Keratinocyte (primary cell): ENCODE measurements at regions not wholly inside any gene's neighbourhood (a gene's known extent, or its start where the extent isn't known, plus 50 kb on each side); places are given as distances from the start of the nearest gene placed in this dataset.
"Not testable (repeated sequence)": the region's sequence is repeated elsewhere in the genome, so short reads cannot be mapped to it uniquely, and the experiment has no call there.

Source experiments
- DNase-seq: peaks from one replicate; pipeline ENCODE4 v3.0.0-alpha.2; 2011; ENCODE audit warnings: low read depth, missing footprints, low spot score
- FAIRE-seq: peaks from 2 replicates; lab custom pipeline; 2011; peaks lifted over from hg19 to GRCh38; lab: Jason Lieb, UNC
- H2AFZ ChIP-seq: 2 replicates; pipeline ENCODE4 v1.6.0; 2012; ENCODE audit warnings: low read length, control low read depth, inconsistent platforms; ENCODE audit not compliant: control insufficient read depth
- H3K27ac ChIP-seq: 2 replicates; pipeline ENCODE4 v1.5.1; 2011; ENCODE audit warnings: low read length; ENCODE audit not compliant: control insufficient read depth, insufficient read depth
- H3K27me3 ChIP-seq: 3 replicates; pipeline ENCODE4 v1.6.0; 2011; ENCODE audit warnings: low read length; ENCODE audit not compliant: control insufficient read depth, insufficient read depth; ENCODE audit errors: extremely low read depth
- H3K36me3 ChIP-seq, 2 experiments: 2 replicates in 1 of 2; 3 replicates in 1 of 2; pipeline ENCODE4 v1.5.1; 2011; ENCODE audit warnings: low read length in 2 of 2, mild to moderate bottlenecking in 1 of 2; ENCODE audit not compliant: control insufficient read depth in 2 of 2, insufficient read depth in 2 of 2; ENCODE audit errors: extremely low read depth in 1 of 2
- H3K4me1 ChIP-seq: 3 replicates; pipeline ENCODE4 v1.5.1; 2011; ENCODE audit warnings: low read length; ENCODE audit not compliant: control insufficient read depth, insufficient read depth; ENCODE audit errors: extremely low read depth
- H3K4me2 ChIP-seq: 3 replicates; pipeline ENCODE4 v1.6.0; 2011; ENCODE audit warnings: low read depth, low read length; ENCODE audit not compliant: control insufficient read depth, insufficient read depth; ENCODE audit errors: extremely low read depth
- H3K4me3 ChIP-seq, 3 experiments: fragments of 200-600 bp in 1 of 3; sonication (generic) in 1 of 3; 2 replicates in 2 of 3; 3 replicates in 1 of 3; pipeline ENCODE4 v1.5.1; 2011 to 2016; ENCODE audit warnings: low read length in 3 of 3, mild to moderate bottlenecking in 3 of 3, control low read depth in 2 of 3, inconsistent platforms in 1 of 3, low read depth in 1 of 3, mixed read lengths in 1 of 3, mixed run types in 1 of 3, moderate library complexity in 1 of 3; ENCODE audit not compliant: control insufficient read depth in 2 of 3, insufficient read depth in 2 of 3; ENCODE audit errors: extremely low read depth in 1 of 3
- H3K79me2 ChIP-seq: 2 replicates; pipeline ENCODE4 v1.6.0; 2012; ENCODE audit warnings: low read length; ENCODE audit not compliant: control insufficient read depth, insufficient read depth
- H3K9ac ChIP-seq: 3 replicates; pipeline ENCODE4 v1.6.0; 2011; ENCODE audit warnings: low read length; ENCODE audit not compliant: control insufficient read depth, insufficient read depth; ENCODE audit errors: extremely low read depth
- H3K9me1 ChIP-seq: 3 replicates; pipeline ENCODE4 v1.6.0; 2011; ENCODE audit warnings: low read length; ENCODE audit not compliant: control insufficient read depth, insufficient read depth; ENCODE audit errors: extremely low read depth
- H3K9me3 ChIP-seq: 2 replicates; pipeline ENCODE4 v1.5.1; 2012; ENCODE audit warnings: low read depth, low read length; ENCODE audit not compliant: control insufficient read depth
- H4K20me1 ChIP-seq: 3 replicates; pipeline ENCODE4 v1.6.0; 2011; ENCODE audit warnings: low read length; ENCODE audit not compliant: control insufficient read depth, insufficient read depth; ENCODE audit errors: extremely low read depth
- CTCF ChIP-seq, 3 experiments: IDR thresholded peaks in 1 of 3; conservative IDR thresholded peaks in 1 of 3; optimal IDR thresholded peaks in 1 of 3; 2 replicates in 2 of 3; 3 replicates in 1 of 3; pipeline versions ENCODE3 to v1.5.1; 2011; ENCODE audit warnings: low read length in 3 of 3, mild to moderate bottlenecking in 3 of 3, moderate library complexity in 2 of 3, control low read depth in 1 of 3, inconsistent platforms in 1 of 3; ENCODE audit not compliant: insufficient read depth in 2 of 3; ENCODE audit errors: extremely low read depth in 1 of 3
- EZH2 ChIP-seq: IDR thresholded peaks from one replicate; pipeline ENCODE4 v1.6.1; 2012; ENCODE audit warnings: inconsistent platforms, mild to moderate bottlenecking, low read length, moderate library complexity
- dilution Hi-C: fragments of 300-500 bp; cut with MboI; formaldehyde crosslinking; loops from one replicate; pipeline ENCODE4 v1.7.0; 2020; ENCODE audit warnings: low sequenced_read_pairs; ENCODE audit not compliant: extremely low pct_ligation_motif_present

GRCh38 chrX:3479026-3479425, 132.6 kb upstream of the MXRA5 start:
- Histone ChIP-seq H3K27me3 (no peaks in the 10 kb centered on the region), H2AFZ (no peak overlapping the region), H3K4me3 (no peak overlapping the region), H3K9me1 (no peaks in the 10 kb centered on the region), H4K20me1 (no peaks in the 10 kb centered on the region), H3K9me3 (no peaks in the 10 kb centered on the region), H3K4me1 (no peaks in the 10 kb centered on the region), H3K36me3 (no peaks in the 10 kb centered on the region), H3K27ac (no peak overlapping the region), H3K4me2 (no peak overlapping the region), H3K79me2 (no peaks in the 10 kb centered on the region), H3K9ac (no peak overlapping the region)
- dilution Hi-C loops: no loop called here
- no peak for DNase-seq
- FAIRE-seq: no peak
- TF ChIP-seq CTCF (optimal IDR thresholded peaks at IDR 0.05 in 1 of 3, IDR thresholded peaks at IDR 0.05 in 1 of 3, conservative IDR thresholded peaks at IDR 0.05 in 1 of 3; ENCODE audit: extremely low read depth in 1 of 3, insufficient read depth in 2 of 3, low read length in 3 of 3): no peak
- no peak for TF ChIP-seq EZH2

- H4K20me1 ChIP-seq: no peaks in the 10 kb centered on the region
- dilution Hi-C loops: no loop called here
Measured at GRCh38 chrX:3476973-3477372, 130.5 kb upstream of the MXRA5 start.

GRCh38 chrX:3470211-3470679, 123.8 kb upstream of the MXRA5 start:
- H3K4me3 ChIP-seq, H3K9ac ChIP-seq, H3K27me3 ChIP-seq, H3K36me3 ChIP-seq, dilution Hi-C loops, H3K27ac ChIP-seq, H3K79me2 ChIP-seq, H3K9me1 ChIP-seq, H3K9me3 ChIP-seq, DNase-seq, H4K20me1 ChIP-seq, H3K4me1 ChIP-seq, H2AFZ ChIP-seq: not testable (repeated sequence)
- peak; percentile 32 for FAIRE-seq
- H3K4me2 ChIP-seq: peak overlapping the region; percentile 22

More at GRCh38 chrX:3476973-3477372, 130.5 kb upstream of the MXRA5 start:
- no peak overlapping the region for H3K27ac ChIP-seq
- H3K9ac ChIP-seq: no peak overlapping the region
- H3K9me3 ChIP-seq: no peaks in the 10 kb centered on the region
- H3K4me2 ChIP-seq: no peak overlapping the region
- no peaks in the 10 kb centered on the region for H3K36me3 ChIP-seq
- no peaks in the 10 kb centered on the region for H3K9me1 ChIP-seq
- TF ChIP-seq EZH2 (no peak), CTCF (optimal IDR thresholded peaks at IDR 0.05 in 1 of 3, IDR thresholded peaks at IDR 0.05 in 1 of 3, conservative IDR thresholded peaks at IDR 0.05 in 1 of 3; ENCODE audit: extremely low read depth in 1 of 3, insufficient read depth in 2 of 3, low read length in 3 of 3) (no peak)
- H3K4me3 ChIP-seq: no peak overlapping the region
- no peak for DNase-seq
- H3K79me2 ChIP-seq: no peaks in the 10 kb centered on the region
- H3K27me3 ChIP-seq: no peaks in the 10 kb centered on the region
- no peaks in the 10 kb centered on the region for H3K4me1 ChIP-seq
- FAIRE-seq: no peak
- H2AFZ ChIP-seq: no peak overlapping the region
